HG03139 (cell line): ENCODE measurements at regions not wholly inside any gene's neighbourhood (a gene's known extent, or its start where the extent isn't known, plus 50 kb on each side); places are given as distances from the start of the nearest gene placed in this dataset.
"Not testable (repeated sequence)": the region's sequence is repeated elsewhere in the genome, so short reads cannot be mapped to it uniquely, and the experiment has no call there.

Experiments
- ATAC-seq: cut with Tn5 transposase; IDR thresholded peaks from one replicate; pipeline ENCODE4 v1.9.1; 2021; ENCODE audit not compliant: unreplicated experiment

DNA sequence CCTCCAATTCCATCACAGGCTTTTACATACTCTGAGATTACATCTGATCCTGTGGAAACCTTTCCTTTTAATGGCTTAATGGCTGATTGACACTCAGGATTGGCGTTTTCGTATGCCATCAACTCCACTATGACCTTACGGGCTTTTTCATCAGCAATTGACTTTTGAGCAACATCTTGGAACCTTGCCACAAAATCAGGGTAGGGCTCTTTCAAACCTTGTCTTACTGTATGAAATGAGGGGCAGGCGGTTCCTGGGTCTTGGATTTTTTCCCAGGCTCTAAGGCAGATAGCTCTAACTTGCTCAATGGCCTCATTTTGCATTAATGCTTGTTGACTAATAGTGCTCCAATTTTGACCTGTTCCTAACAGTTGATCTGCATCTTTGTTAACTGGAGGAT lies 250.9 kb upstream of the PRKCQ start:
- not testable (repeated sequence) for ATAC-seq

GRCh38 chr10:6824793-6825192 lies 244.7 kb upstream of the PRKCQ start:
- ATAC-seq: not testable (repeated sequence)

- no peak for ATAC-seq
Observed at GRCh38 chr10:6823770-6824169, 243.7 kb upstream of the PRKCQ start.

GRCh38 chr10:6819301-6819700 lies 239.2 kb upstream of the PRKCQ start:
- no peak for ATAC-seq

GRCh38 chr10:6817770-6818169 lies 237.7 kb upstream of the PRKCQ start:
- ATAC-seq: no peak

- no peak for ATAC-seq
Observed at GRCh38 chr10:6815346-6815745, 235.3 kb upstream of the PRKCQ start.

DNA sequence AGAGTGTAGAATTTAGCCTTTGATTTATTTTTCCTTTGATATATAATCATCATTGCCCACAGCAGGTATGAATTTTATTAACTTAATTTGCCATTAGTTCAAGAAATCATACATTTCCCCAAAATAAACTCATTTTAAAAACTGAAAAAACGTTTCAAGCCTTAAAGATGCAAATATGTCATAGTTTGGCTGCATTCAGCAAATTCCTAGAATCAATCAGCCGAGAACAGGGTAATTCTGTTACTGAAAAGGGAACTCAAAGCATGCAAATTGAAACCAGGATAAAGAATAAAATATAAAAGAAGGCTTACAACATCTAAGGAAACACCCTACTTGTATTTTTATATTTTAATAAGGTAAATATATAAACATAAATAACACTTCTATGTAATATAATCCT lies 233.8 kb upstream of the PRKCQ start:
- ATAC-seq: no peak

GRCh38 chr10:6813306-6813705 lies 233.2 kb upstream of the PRKCQ start:
- no peak for ATAC-seq

- no peak for ATAC-seq
Observed at GRCh38 chr10:6811153-6811552, 231.1 kb upstream of the PRKCQ start.

- ATAC-seq: no peak
Observed at GRCh38 chr10:6803427-6803783, 223.3 kb upstream of the PRKCQ start.

DNA sequence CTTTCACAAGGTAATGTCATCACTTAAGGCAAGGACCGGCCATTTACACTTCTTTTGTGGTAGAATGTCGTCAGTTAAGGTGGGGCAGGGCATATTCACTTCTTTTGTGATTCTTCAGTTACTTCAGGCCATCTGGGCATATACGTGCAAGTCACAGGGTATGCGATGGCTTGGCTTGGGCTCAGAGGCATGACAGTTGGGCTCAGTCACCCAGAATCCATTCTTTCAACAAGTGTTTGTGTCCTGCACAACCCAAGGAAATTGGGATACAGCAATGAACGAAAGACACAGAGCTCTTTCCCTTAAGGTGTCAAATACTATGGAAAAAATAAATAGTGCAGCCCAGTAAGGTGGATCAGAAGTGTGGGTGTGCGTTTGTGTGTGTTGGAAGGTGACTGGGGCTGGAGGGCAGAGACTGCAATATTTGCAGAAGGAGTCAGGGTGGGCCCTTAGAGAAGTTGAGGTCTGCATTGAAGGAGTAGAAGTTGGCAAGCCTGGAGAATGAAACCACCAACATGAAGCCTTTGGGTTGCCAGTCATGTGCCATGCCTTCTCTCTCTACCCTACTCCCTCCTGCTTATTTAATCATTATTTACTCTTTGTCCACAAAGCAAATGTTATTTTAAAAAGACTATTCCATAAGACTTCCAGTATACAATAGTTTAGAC lies 222.8 kb upstream of the PRKCQ start:
- no peak for ATAC-seq

DNA sequence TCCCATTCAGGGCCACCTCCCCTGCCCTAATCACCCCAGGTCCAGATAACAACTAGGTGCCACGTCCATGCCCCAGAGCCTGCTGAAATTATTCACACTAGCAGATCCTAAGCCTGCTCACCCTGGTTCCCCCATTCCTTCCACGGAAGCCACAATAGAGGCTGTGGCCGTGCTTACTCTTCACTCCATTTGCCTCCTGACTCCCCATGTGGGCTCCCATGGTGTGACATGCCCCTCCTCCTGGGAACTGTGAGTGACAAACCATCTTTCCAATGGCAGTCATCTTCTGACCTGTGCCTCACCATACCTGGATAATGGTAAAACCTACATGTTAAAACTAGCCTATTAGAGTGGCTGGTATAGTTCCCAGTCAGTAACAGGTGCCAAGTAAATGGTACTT lies 216.2 kb upstream of the PRKCQ start:
- ATAC-seq: no peak

GRCh38 chr10:6795541-6795940 lies 215.5 kb upstream of the PRKCQ start:
- no peak for ATAC-seq

DNA sequence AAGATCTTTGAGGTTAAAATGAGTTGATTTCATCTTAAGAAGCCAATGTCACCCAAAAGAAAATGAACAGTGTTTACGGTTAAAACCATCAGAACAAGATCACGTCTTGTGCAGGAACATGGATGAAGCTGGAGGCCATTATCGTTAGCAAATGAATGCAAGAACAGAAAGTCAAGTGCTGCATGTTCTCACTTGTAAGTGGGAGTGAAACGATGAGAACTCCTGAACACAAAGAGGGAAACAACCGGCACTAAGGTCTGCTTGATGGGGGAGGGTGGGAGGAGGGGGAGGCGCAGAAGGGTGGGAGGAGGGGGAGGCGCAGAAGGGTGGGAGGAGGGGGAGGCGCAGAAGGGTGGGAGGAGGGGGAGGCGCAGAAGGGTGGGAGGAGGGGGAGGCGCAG lies 214.8 kb upstream of the PRKCQ start:
- not testable (repeated sequence) for ATAC-seq

DNA sequence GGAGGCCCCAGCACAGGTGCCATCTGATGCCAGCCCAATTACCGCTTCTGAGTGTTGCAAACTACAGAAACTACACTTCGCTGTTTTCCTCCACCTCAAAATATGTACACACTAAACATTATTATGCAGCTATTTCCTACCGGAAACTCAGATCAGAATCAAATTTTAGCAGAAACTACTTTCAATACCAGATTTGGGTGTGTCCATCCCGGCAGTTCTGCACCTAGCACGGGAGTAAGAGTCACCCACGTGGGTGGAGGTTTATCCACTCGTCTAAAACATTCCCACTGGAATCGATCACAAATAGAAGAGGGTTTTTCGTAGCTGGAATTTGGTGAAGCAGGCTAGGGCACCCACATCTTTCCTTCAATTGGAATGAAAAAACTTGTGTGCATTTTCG lies 214.4 kb upstream of the PRKCQ start:
- no peak for ATAC-seq

- ATAC-seq: no peak
Observed at GRCh38 chr10:6788731-6789130, 208.7 kb upstream of the PRKCQ start.

GRCh38 chr10:6788231-6788630 lies 208.2 kb upstream of the PRKCQ start:
- ATAC-seq: no peak

GRCh38 chr10:6787718-6788117 lies 207.6 kb upstream of the PRKCQ start:
- ATAC-seq: no peak

GRCh38 chr10:6787091-6787490 lies 207.0 kb upstream of the PRKCQ start:
- ATAC-seq: no peak

- ATAC-seq: no peak
Observed at GRCh38 chr10:6786579-6787031, 206.5 kb upstream of the PRKCQ start.

DNA sequence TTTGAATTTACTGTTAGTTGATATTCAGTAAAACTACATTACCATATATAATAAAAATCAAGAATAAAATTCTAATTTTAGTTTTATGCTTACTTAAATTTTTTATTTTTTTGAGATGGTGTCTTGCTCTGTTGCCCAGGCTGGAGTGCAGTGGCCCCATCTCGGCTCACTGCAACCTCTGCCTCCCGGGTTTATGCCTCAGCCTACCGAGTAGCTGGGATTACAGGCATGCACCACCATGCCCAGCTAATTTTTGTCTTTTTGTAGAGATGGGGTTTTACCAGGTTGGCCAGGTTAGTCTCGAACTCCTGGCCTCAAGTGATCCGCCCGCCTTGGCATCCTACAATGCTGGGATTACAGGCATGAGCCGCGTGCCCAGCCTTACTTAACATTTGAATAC lies 204.4 kb upstream of the PRKCQ start:
- not testable (repeated sequence) for ATAC-seq

GRCh38 chr10:6783471-6783870 lies 203.4 kb upstream of the PRKCQ start:
- no peak for ATAC-seq

GRCh38 chr10:6782378-6782777 lies 202.3 kb upstream of the PRKCQ start:
- no peak for ATAC-seq
